Gastrocnemius medialis (tissue), 4 donors: ENCODE measurements at regions not wholly inside any gene's neighbourhood (a gene's known extent, or its start where the extent isn't known, plus 50 kb on each side); places are given as distances from the start of the nearest gene placed in this dataset.

Experiments used
- ATAC-seq, 2 donors: fragments of 150-250 bp; one replicate each; pipeline ENCODE4 v1.9.1; 2016
- DNase-seq, 2 donors: peaks; one replicate each; pipeline ENCODE4 v3.0.0-alpha.2; 2019
- H3K27ac ChIP-seq, 4 donors: fragments of 200-600 bp; sonication (generic); 1 replicate in 1 of 4; 2 replicates in 3 of 4; pipeline ENCODE4 v1.5.1; 2016 to 2018; ENCODE audit warnings: mild to moderate bottlenecking in 2 of 4, moderate library complexity in 1 of 4
- H3K27me3 ChIP-seq, 3 donors: fragments of 200-600 bp; sonication (generic) in 2 of 3; 1 replicate in 1 of 3; 2 replicates in 2 of 3; pipeline versions ENCODE4 v1.5.1 to v1.6.0; 2016 to 2019; ENCODE audit warnings: mild to moderate bottlenecking in 1 of 3, moderate library complexity in 1 of 3
- H3K36me3 ChIP-seq, 2 donors: fragments of 200-600 bp; sonication (generic) in 1 of 2; one replicate each; pipeline ENCODE4 v1.5.1; 2017 to 2018
- H3K4me1 ChIP-seq, 2 donors: fragments of 200-600 bp; sonication (generic) in 1 of 2; one replicate each; pipeline ENCODE4 v1.5.1; 2016 to 2017; ENCODE audit warnings: mild to moderate bottlenecking in 2 of 2
- H3K4me3 ChIP-seq, 4 donors: fragments of 200-600 bp; sonication (generic) in 3 of 4; 1 replicate in 1 of 4; 2 replicates in 3 of 4; pipeline ENCODE4 v1.5.1; 2016 to 2019; ENCODE audit warnings: mild to moderate bottlenecking in 2 of 4
- H3K9me3 ChIP-seq, 3 donors: fragments of 200-600 bp; sonication (generic) in 2 of 3; 1 replicate in 1 of 3; 2 replicates in 2 of 3; pipeline ENCODE4 v1.5.1; 2016 to 2019
- POLR2A ChIP-seq, 2 donors: fragments of 450-650 bp; IDR thresholded peaks; one replicate each; pipeline ENCODE4 v1.6.1; 2017; ENCODE audit warnings: antibody characterized with exemption in 2 of 2, mild to moderate bottlenecking in 2 of 2, moderate library complexity in 2 of 2
- in situ Hi-C, 4 donors: fragments of 200-750 bp; cut with MboI; loops; one replicate each; pipeline versions ENCODE4 v1.15.0 to v1.8.0; 2017; ENCODE audit warnings: low sequenced_read_pairs in 4 of 4
- intact Hi-C: fragments of 100-400 bp; cut with DNase I; formaldehyde crosslinking; loops from one replicate; pipeline ENCODE4 v1.15.1; 2023; ENCODE audit warnings: low total_unique reads
- TF ChIP-seq, protein P1 (sequence below), 5 experiments: fragments of 450-650 bp in 3 of 5; fragments of 200-600 bp in 2 of 5; sonication (generic) in 2 of 5; IDR thresholded peaks in 4 of 5; conservative IDR thresholded peaks in 1 of 5; 1 replicate in 4 of 5; 2 replicates in 1 of 5; pipeline ENCODE4 v1.5.1; 2016 to 2019; ENCODE audit warnings: antibody characterized with exemption in 5 of 5, mild to moderate bottlenecking in 3 of 5, moderate library complexity in 3 of 5

DNA sequence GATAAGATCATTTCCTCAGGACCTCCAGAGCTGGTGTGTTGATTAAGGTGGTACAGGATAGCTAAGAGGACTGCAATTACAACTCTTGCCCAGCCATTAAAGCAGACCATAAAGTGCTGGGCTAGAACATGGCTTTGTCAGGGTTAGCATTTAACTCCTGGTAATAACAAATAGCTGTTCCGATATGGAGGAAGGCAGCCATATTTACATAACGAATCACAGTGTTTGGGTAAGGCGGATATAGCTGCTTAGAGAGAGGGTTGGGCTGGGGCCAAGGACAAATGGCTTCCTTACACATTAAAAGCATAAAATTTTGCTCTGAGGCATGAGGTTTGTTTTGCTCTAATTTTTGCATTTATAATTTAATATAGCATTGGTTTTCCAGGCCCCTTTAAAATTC is 297.7 kb upstream of the DDHD1 start:
- intact Hi-C loops: no loop called here
- DNase-seq (no peak), ATAC-seq (no peak)
- H3K27ac ChIP-seq: no peak overlapping the region
- H3K36me3 ChIP-seq: no peaks in the 10 kb centered on the region
- no peaks in the 10 kb centered on the region for H3K4me1 ChIP-seq
- H3K27me3 ChIP-seq: no peaks in the 10 kb centered on the region
- TF ChIP-seq, protein P1, sequence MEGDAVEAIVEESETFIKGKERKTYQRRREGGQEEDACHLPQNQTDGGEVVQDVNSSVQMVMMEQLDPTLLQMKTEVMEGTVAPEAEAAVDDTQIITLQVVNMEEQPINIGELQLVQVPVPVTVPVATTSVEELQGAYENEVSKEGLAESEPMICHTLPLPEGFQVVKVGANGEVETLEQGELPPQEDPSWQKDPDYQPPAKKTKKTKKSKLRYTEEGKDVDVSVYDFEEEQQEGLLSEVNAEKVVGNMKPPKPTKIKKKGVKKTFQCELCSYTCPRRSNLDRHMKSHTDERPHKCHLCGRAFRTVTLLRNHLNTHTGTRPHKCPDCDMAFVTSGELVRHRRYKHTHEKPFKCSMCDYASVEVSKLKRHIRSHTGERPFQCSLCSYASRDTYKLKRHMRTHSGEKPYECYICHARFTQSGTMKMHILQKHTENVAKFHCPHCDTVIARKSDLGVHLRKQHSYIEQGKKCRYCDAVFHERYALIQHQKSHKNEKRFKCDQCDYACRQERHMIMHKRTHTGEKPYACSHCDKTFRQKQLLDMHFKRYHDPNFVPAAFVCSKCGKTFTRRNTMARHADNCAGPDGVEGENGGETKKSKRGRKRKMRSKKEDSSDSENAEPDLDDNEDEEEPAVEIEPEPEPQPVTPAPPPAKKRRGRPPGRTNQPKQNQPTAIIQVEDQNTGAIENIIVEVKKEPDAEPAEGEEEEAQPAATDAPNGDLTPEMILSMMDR (IDR thresholded peaks at IDR 0.05 in 4 of 5, conservative IDR thresholded peaks at IDR 0.05 in 1 of 5): no peak
- no peak for TF ChIP-seq POLR2A (IDR thresholded peaks at IDR 0.05)
- in situ Hi-C loops: no loop called here
- no peak overlapping the region for H3K4me3 ChIP-seq
- no peaks in the 10 kb centered on the region for H3K9me3 ChIP-seq

DNA sequence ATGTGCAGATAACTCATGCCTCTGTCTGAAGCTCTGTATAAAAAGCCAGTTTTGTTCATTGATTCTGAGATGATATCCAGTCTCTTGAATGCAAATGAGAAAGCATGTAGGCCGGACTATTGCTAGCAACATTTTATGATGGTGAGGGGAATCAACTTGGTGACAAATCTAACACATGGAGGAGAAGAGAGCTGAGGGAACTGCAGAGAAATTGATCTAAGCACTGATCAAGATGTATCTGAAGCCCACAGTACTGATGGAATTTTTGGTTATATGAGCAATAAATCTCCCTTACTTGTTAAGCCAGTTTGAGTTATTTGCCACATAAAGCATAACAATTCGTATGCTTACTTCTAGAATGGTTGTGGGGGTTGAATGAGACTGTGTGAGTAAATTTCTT is 295.6 kb upstream of the DDHD1 start:
- ATAC-seq (no peak), DNase-seq (no peak)
- Histone ChIP-seq H3K27me3 (no peaks in the 10 kb centered on the region), H3K36me3 (no peaks in the 10 kb centered on the region), H3K4me1 (no peaks in the 10 kb centered on the region), H3K27ac (no peak overlapping the region), H3K4me3 (no peak overlapping the region), H3K9me3 (no peaks in the 10 kb centered on the region)
- TF ChIP-seq, protein P1 (IDR thresholded peaks at IDR 0.05 in 4 of 5, conservative IDR thresholded peaks at IDR 0.05 in 1 of 5): no peak
- no peak for TF ChIP-seq POLR2A (IDR thresholded peaks at IDR 0.05)
- intact Hi-C loops: no loop called here
- in situ Hi-C loops: no loop called here

DNA sequence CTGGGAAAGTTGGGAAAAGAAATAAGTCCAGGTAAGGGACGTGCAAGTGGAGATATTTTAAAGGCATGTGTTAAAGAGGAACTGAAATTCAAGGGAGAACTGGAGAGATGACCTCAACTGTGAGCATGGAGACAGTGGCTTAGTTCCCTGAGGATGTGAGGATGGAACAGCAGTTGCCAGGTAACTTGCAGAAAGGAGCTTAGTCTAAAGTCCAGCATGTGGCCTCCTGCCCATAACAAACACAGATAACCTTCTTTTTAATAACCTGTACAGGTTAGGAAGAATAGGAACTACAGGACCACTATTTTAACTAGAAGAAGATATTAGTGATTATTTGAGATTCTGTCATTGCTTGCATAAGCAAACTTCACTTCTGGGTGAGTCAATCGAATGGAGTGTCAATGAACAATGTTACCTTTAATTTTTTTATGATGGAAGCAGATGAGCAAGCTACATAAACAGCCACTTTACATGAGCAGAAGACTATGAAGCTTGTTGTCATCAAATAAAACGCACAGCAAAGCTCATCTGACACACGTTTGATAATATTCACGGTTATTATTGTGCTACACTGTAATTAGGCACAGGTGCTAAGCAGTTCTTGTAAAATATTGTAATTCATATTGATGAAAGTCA is 291.7 kb upstream of the DDHD1 start:
- no peaks in the 10 kb centered on the region for H3K4me1 ChIP-seq
- no peak overlapping the region for H3K4me3 ChIP-seq
- intact Hi-C loops (no loop called here), in situ Hi-C loops (no loop called here)
- DNase-seq (no peak), ATAC-seq (no peak)
- H3K27ac ChIP-seq: no peak overlapping the region
- H3K27me3 ChIP-seq: no peaks in the 10 kb centered on the region
- H3K9me3 ChIP-seq: no peaks in the 10 kb centered on the region
- H3K36me3 ChIP-seq: no peaks in the 10 kb centered on the region
- TF ChIP-seq, protein P1 (IDR thresholded peaks at IDR 0.05 in 4 of 5, conservative IDR thresholded peaks at IDR 0.05 in 1 of 5): no peak

DNA sequence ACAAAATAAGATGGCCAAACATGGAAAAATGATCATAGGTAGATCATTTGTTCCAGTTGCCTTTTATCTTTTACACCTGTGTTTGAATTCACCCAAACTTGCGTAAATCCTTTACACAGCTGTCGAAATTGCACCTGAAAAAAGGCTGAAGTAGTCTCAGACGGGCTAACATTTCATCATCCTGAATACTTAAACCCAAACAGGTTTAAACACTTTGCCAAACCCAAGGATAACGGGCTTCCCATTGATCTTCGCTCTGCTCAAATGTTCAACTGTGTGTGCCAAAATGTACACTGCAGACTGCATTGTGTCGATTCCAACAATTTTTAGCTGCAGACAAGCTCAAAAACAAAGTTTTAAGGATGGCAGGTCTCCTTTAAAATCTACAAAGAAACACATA is 288.7 kb upstream of the DDHD1 start:
- Histone ChIP-seq H3K27ac (no peak overlapping the region), H3K27me3 (no peaks in the 10 kb centered on the region), H3K36me3 (no peaks in the 10 kb centered on the region), H3K4me1 (no peaks in the 10 kb centered on the region), H3K9me3 (no peaks in the 10 kb centered on the region), H3K4me3 (no peak overlapping the region)
- intact Hi-C loops (no loop called here), in situ Hi-C loops (no loop called here)
- ATAC-seq (no peak), DNase-seq (no peak)
- TF ChIP-seq POLR2A (IDR thresholded peaks at IDR 0.05): no peak
- TF ChIP-seq, protein P1 (IDR thresholded peaks at IDR 0.05 in 4 of 5, conservative IDR thresholded peaks at IDR 0.05 in 1 of 5): no peak

DNA sequence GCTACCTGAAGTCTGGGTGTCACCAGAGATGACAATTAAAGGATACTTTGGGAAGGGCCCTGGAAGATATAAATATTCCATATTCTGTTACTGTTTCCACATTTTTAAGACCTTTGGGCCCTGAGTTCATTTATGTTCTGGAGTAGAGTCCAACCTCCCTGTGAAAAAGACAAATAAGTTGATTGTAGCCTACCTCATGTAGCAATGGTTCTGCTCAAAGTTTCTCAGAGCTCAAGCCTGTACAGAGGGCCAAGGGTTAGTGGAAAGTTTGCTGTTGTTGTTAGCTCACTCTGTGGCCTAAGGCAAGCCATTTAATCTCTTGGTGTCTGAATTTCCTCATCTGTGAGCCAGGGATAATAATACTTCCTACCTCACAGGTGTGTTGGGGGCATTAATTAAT is 284.7 kb upstream of the DDHD1 start:
- Histone ChIP-seq H3K27me3 (no peaks in the 10 kb centered on the region), H3K9me3 (no peaks in the 10 kb centered on the region), H3K36me3 (no peaks in the 10 kb centered on the region), H3K4me1 (no peaks in the 10 kb centered on the region), H3K27ac (no peak overlapping the region), H3K4me3 (no peak overlapping the region)
- DNase-seq (no peak), ATAC-seq (no peak)
- TF ChIP-seq POLR2A (IDR thresholded peaks at IDR 0.05): no peak
- TF ChIP-seq, protein P1 (IDR thresholded peaks at IDR 0.05 in 4 of 5, conservative IDR thresholded peaks at IDR 0.05 in 1 of 5): no peak
- intact Hi-C loops (loop anchor here (10.0 kb wide), 1 partner anchor 737 kb away; no protein-coding TSS in a partner anchor), in situ Hi-C loops (no loop called here)
